Gastrocnemius medialis (tissue), 4 donors: ENCODE measurements at regions not wholly inside any gene's neighbourhood (a gene's known extent, or its start where the extent isn't known, plus 50 kb on each side); places are given as distances from the start of the nearest gene placed in this dataset.

Source experiments
- ATAC-seq, 2 donors: fragments of 150-250 bp; one replicate each; pipeline ENCODE4 v1.9.1; 2016
- DNase-seq, 2 donors: peaks; one replicate each; pipeline ENCODE4 v3.0.0-alpha.2; 2019
- H3K27ac ChIP-seq, 4 donors: fragments of 200-600 bp; sonication (generic); 1 replicate in 1 of 4; 2 replicates in 3 of 4; pipeline ENCODE4 v1.5.1; 2016 to 2018; ENCODE audit warnings: mild to moderate bottlenecking in 2 of 4, moderate library complexity in 1 of 4
- H3K27me3 ChIP-seq, 3 donors: fragments of 200-600 bp; sonication (generic) in 2 of 3; 1 replicate in 1 of 3; 2 replicates in 2 of 3; pipeline versions ENCODE4 v1.5.1 to v1.6.0; 2016 to 2019; ENCODE audit warnings: mild to moderate bottlenecking in 1 of 3, moderate library complexity in 1 of 3
- H3K36me3 ChIP-seq, 2 donors: fragments of 200-600 bp; sonication (generic) in 1 of 2; one replicate each; pipeline ENCODE4 v1.5.1; 2017 to 2018
- H3K4me1 ChIP-seq, 2 donors: fragments of 200-600 bp; sonication (generic) in 1 of 2; one replicate each; pipeline ENCODE4 v1.5.1; 2016 to 2017; ENCODE audit warnings: mild to moderate bottlenecking in 2 of 2
- H3K4me3 ChIP-seq, 4 donors: fragments of 200-600 bp; sonication (generic) in 3 of 4; 1 replicate in 1 of 4; 2 replicates in 3 of 4; pipeline ENCODE4 v1.5.1; 2016 to 2019; ENCODE audit warnings: mild to moderate bottlenecking in 2 of 4
- H3K9me3 ChIP-seq, 3 donors: fragments of 200-600 bp; sonication (generic) in 2 of 3; 1 replicate in 1 of 3; 2 replicates in 2 of 3; pipeline ENCODE4 v1.5.1; 2016 to 2019
- POLR2A ChIP-seq, 2 donors: fragments of 450-650 bp; IDR thresholded peaks; one replicate each; pipeline ENCODE4 v1.6.1; 2017; ENCODE audit warnings: antibody characterized with exemption in 2 of 2, mild to moderate bottlenecking in 2 of 2, moderate library complexity in 2 of 2
- in situ Hi-C, 4 donors: fragments of 200-750 bp; cut with MboI; loops; one replicate each; pipeline versions ENCODE4 v1.15.0 to v1.8.0; 2017; ENCODE audit warnings: low sequenced_read_pairs in 4 of 4
- intact Hi-C: fragments of 100-400 bp; cut with DNase I; formaldehyde crosslinking; loops from one replicate; pipeline ENCODE4 v1.15.1; 2023; ENCODE audit warnings: low total_unique reads
- TF ChIP-seq, protein P1 (sequence below), 5 experiments: fragments of 450-650 bp in 3 of 5; fragments of 200-600 bp in 2 of 5; sonication (generic) in 2 of 5; IDR thresholded peaks in 4 of 5; conservative IDR thresholded peaks in 1 of 5; 1 replicate in 4 of 5; 2 replicates in 1 of 5; pipeline ENCODE4 v1.5.1; 2016 to 2019; ENCODE audit warnings: antibody characterized with exemption in 5 of 5, mild to moderate bottlenecking in 3 of 5, moderate library complexity in 3 of 5

DNA sequence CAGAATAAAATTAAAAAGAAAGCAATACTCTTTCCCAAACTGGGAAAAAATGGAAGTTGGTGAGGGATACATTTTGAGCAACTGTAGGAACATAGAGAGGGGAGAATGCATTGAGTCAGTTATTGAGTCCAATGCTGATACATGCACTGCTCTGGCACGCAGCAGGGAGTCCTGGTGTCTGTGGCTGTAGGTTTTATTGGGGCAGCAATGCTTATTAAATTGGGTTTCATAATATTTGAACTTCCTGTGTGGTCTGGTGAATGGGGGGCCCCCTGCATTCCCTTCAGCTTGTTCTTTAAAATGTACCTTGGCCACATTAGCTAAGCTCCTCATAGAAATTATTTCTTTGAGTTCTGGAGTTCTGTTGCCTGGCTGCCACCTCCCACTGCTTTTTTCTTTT lies 125.2 kb upstream of the ELAC2 start:
- no peak overlapping the region for H3K27ac ChIP-seq
- intact Hi-C loops: no loop called here
- H3K9me3 ChIP-seq: no peaks in the 10 kb centered on the region
- no peaks in the 10 kb centered on the region for H3K4me1 ChIP-seq
- ATAC-seq: no peak
- in situ Hi-C loops: loop anchor here in 1 of 4 donors (25.0 kb wide), 1 partner anchor 106 kb away; no protein-coding TSS in a partner anchor
- no peak overlapping the region for H3K4me3 ChIP-seq
- H3K36me3 ChIP-seq: no peaks in the 10 kb centered on the region
- H3K27me3 ChIP-seq: no peaks in the 10 kb centered on the region
- TF ChIP-seq, protein P1, sequence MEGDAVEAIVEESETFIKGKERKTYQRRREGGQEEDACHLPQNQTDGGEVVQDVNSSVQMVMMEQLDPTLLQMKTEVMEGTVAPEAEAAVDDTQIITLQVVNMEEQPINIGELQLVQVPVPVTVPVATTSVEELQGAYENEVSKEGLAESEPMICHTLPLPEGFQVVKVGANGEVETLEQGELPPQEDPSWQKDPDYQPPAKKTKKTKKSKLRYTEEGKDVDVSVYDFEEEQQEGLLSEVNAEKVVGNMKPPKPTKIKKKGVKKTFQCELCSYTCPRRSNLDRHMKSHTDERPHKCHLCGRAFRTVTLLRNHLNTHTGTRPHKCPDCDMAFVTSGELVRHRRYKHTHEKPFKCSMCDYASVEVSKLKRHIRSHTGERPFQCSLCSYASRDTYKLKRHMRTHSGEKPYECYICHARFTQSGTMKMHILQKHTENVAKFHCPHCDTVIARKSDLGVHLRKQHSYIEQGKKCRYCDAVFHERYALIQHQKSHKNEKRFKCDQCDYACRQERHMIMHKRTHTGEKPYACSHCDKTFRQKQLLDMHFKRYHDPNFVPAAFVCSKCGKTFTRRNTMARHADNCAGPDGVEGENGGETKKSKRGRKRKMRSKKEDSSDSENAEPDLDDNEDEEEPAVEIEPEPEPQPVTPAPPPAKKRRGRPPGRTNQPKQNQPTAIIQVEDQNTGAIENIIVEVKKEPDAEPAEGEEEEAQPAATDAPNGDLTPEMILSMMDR (IDR thresholded peaks at IDR 0.05 in 4 of 5, conservative IDR thresholded peaks at IDR 0.05 in 1 of 5): no peak
- TF ChIP-seq POLR2A (IDR thresholded peaks at IDR 0.05): no peak
- DNase-seq: no peak

DNA sequence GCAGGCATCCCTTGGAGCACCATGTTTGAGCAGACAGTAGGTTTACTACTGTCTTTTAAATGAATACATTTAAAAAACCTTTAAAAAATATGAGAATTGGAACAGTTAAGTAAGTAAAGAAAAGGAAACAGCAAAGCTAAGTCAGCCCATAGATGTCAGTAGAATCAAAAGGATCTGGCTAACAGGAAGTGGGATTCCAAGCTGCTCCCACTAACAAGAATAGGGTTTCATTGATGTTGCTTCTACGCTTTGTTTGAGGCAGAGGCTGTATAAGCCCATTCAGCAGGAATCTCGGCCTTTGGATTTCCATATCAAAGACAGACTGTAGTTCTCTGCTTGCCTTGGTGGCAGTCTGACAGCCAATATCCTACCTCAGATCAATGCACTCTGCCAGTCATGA lies 122.9 kb upstream of the ELAC2 start:
- no peak for DNase-seq
- Histone ChIP-seq H3K36me3 (no peaks in the 10 kb centered on the region), H3K4me1 (no peaks in the 10 kb centered on the region), H3K4me3 (no peak overlapping the region), H3K27ac (no peak overlapping the region), H3K9me3 (no peaks in the 10 kb centered on the region), H3K27me3 (no peaks in the 10 kb centered on the region)
- TF ChIP-seq, protein P1 (IDR thresholded peaks at IDR 0.05 in 4 of 5, conservative IDR thresholded peaks at IDR 0.05 in 1 of 5): no peak
- no peak for TF ChIP-seq POLR2A (IDR thresholded peaks at IDR 0.05)
- intact Hi-C loops (no loop called here), in situ Hi-C loops (loop anchor here in 1 of 4 donors (25.0 kb wide), 1 partner anchor 103 kb away; no protein-coding TSS in a partner anchor)
- ATAC-seq: no peak

DNA sequence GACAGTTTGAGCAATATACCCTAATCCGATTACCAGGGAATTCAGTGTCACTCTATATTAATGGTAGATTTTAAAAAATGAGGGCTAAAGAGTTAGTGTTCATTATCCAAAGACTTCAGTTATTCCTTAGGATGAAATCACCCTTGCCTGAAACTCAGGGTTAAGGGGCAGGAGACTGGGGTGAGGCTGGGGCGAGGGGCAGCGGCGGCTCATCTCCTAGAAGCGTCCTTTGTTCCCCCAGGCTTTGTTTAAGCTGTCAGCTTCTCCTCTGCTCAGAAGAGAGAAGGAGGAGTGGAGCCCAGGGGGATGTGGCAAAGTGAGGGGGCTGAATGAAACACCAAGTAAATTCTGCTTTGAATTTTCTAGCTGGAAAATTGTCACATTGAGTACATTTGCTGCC lies 117.7 kb upstream of the ELAC2 start:
- H3K27me3 ChIP-seq: no peaks in the 10 kb centered on the region
- H3K27ac ChIP-seq: no peak overlapping the region
- H3K36me3 ChIP-seq: no peaks in the 10 kb centered on the region
- intact Hi-C loops (no loop called here), in situ Hi-C loops (loop anchor here in 1 of 4 donors (25.0 kb wide), 1 partner anchor 98 kb away; no protein-coding TSS in a partner anchor)
- DNase-seq (no peak), ATAC-seq (no peak)
- H3K9me3 ChIP-seq: no peaks in the 10 kb centered on the region
- no peaks in the 10 kb centered on the region for H3K4me1 ChIP-seq
- TF ChIP-seq, protein P1 (IDR thresholded peaks at IDR 0.05 in 4 of 5, conservative IDR thresholded peaks at IDR 0.05 in 1 of 5): no peak
- TF ChIP-seq POLR2A (IDR thresholded peaks at IDR 0.05): no peak
- no peak overlapping the region for H3K4me3 ChIP-seq

DNA sequence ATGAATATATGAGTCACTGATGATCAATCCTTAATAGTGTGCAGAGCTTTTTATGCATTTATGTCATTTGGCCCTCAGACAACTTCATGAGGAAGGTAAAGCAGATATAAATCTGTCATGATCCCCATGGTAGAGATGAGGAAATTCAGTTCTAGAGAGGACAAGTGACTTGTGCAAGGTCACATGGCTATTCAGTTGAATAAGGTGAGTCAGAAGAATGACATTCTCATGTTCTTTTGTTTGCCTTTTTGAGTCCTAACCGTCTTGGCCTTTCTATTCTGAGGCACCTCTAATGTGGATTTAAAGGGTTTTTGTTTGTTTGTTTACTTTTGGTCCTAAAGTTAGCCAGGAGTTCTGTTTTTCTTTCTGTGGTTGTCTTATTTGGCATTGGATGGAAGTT lies 116.2 kb upstream of the ELAC2 start:
- Histone ChIP-seq H3K27me3 (no peaks in the 10 kb centered on the region), H3K9me3 (no peaks in the 10 kb centered on the region), H3K4me1 (no peaks in the 10 kb centered on the region), H3K27ac (no peak overlapping the region), H3K4me3 (no peak overlapping the region), H3K36me3 (no peaks in the 10 kb centered on the region)
- intact Hi-C loops (no loop called here), in situ Hi-C loops (loop anchor here in 1 of 4 donors (25.0 kb wide), 1 partner anchor 97 kb away; no protein-coding TSS in a partner anchor)
- no peak for ATAC-seq
- DNase-seq: no peak
- TF ChIP-seq POLR2A (IDR thresholded peaks at IDR 0.05): no peak
- TF ChIP-seq, protein P1 (IDR thresholded peaks at IDR 0.05 in 4 of 5, conservative IDR thresholded peaks at IDR 0.05 in 1 of 5): no peak

DNA sequence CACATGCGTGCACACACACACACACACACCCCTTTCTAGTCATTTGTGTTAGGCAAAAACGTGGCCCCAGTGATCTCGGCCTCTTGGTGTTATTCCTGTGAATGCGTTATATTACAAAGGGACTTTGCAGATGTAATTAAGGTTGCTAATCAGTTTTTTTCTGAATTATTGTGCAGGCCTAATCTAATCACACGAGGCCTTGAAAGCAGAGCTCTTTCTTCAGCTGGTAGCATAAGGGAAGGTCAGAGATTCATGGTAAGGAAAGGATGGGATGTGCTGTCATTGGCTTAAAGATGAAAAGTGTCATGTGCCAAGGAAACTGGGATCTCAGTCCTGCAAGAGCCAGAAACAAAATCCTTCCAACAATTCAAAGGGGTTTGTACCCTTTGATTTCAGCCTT lies 113.4 kb upstream of the ELAC2 start:
- DNase-seq (no peak), ATAC-seq (no peak)
- Histone ChIP-seq H3K27ac (no peak overlapping the region), H3K27me3 (no peaks in the 10 kb centered on the region), H3K36me3 (no peaks in the 10 kb centered on the region), H3K9me3 (no peaks in the 10 kb centered on the region), H3K4me3 (no peak overlapping the region), H3K4me1 (no peaks in the 10 kb centered on the region)
- TF ChIP-seq POLR2A (IDR thresholded peaks at IDR 0.05): no peak
- TF ChIP-seq, protein P1 (IDR thresholded peaks at IDR 0.05 in 4 of 5, conservative IDR thresholded peaks at IDR 0.05 in 1 of 5): no peak
- intact Hi-C loops (no loop called here), in situ Hi-C loops (loop anchor here in 1 of 4 donors (25.0 kb wide), 1 partner anchor 94 kb away; no protein-coding TSS in a partner anchor)
